GM12872 (cell line): ENCODE measurements at regions not wholly inside any gene's neighbourhood (a gene's known extent, or its start where the extent isn't known, plus 50 kb on each side); places are given as distances from the start of the nearest gene placed in this dataset.

ENCODE experiments used
- CTCF ChIP-seq: IDR thresholded peaks from 3 replicates; pipeline ENCODE4 v1.5.1; 2011; ENCODE audit warnings: low read depth, mild to moderate bottlenecking, low read length, moderate library complexity; ENCODE audit not compliant: insufficient read depth

- TF ChIP-seq CTCF: no peak
Measured at GRCh38 chr18:33820517-33821371, 242.7 kb downstream of the ASXL3 start.

- TF ChIP-seq CTCF: no peak
Measured at GRCh38 chr18:33818145-33818544, 240.1 kb downstream of the ASXL3 start.

GRCh38 chr18:33817096-33817495, 239.1 kb downstream of the ASXL3 start:
- no peak for TF ChIP-seq CTCF

GRCh38 chr18:33814546-33814945, 236.5 kb downstream of the ASXL3 start:
- no peak for TF ChIP-seq CTCF

- TF ChIP-seq CTCF: no peak
Measured at GRCh38 chr18:33812186-33812585, 234.2 kb downstream of the ASXL3 start.

- TF ChIP-seq CTCF: no peak
Measured at GRCh38 chr18:33805592-33805991, 227.6 kb downstream of the ASXL3 start.

GRCh38 chr18:33804258-33804657, 226.2 kb downstream of the ASXL3 start:
- no peak for TF ChIP-seq CTCF
